GM10248 (cell line): ENCODE measurements at regions not wholly inside any gene's neighbourhood (a gene's known extent, or its start where the extent isn't known, plus 50 kb on each side); places are given as distances from the start of the nearest gene placed in this dataset.

ENCODE experiments used
- CTCF ChIA-PET: fragments of 300-600 bp; sonication (Branson Sonifier 250); formaldehyde crosslinking; extraction: SDS; loops from one replicate; lab custom pipeline; 2021; ENCODE audit warnings: antibody characterized with exemption; lab: Yijun Ruan, JAX
- POLR2A ChIA-PET: fragments of 350-650 bp; sonication (Branson Sonifier 250); formaldehyde crosslinking; extraction: SDS; loops from one replicate; lab custom pipeline; 2020; ENCODE audit warnings: antibody characterized with exemption; lab: Yijun Ruan, JAX
- DNase-seq: peaks from one replicate; pipeline ENCODE4 v3.0.0; 2012; ENCODE audit errors: extremely low spot score
- TF ChIP-seq, protein P1 (sequence below): IDR thresholded peaks from 2 replicates; pipeline ENCODE4 v1.5.1; 2012; ENCODE audit warnings: mild to moderate bottlenecking, low read depth; ENCODE audit errors: extremely low read depth, missing control alignments, control extremely low read depth

GRCh38 chr3:27625864-27626263, 96.3 kb downstream of the EOMES start:
- DNase-seq = no peak
- CTCF ChIA-PET = no interaction called here
- POLR2A ChIA-PET = no interaction called here
- TF ChIP-seq, protein P1, sequence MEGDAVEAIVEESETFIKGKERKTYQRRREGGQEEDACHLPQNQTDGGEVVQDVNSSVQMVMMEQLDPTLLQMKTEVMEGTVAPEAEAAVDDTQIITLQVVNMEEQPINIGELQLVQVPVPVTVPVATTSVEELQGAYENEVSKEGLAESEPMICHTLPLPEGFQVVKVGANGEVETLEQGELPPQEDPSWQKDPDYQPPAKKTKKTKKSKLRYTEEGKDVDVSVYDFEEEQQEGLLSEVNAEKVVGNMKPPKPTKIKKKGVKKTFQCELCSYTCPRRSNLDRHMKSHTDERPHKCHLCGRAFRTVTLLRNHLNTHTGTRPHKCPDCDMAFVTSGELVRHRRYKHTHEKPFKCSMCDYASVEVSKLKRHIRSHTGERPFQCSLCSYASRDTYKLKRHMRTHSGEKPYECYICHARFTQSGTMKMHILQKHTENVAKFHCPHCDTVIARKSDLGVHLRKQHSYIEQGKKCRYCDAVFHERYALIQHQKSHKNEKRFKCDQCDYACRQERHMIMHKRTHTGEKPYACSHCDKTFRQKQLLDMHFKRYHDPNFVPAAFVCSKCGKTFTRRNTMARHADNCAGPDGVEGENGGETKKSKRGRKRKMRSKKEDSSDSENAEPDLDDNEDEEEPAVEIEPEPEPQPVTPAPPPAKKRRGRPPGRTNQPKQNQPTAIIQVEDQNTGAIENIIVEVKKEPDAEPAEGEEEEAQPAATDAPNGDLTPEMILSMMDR = no peak

DNA sequence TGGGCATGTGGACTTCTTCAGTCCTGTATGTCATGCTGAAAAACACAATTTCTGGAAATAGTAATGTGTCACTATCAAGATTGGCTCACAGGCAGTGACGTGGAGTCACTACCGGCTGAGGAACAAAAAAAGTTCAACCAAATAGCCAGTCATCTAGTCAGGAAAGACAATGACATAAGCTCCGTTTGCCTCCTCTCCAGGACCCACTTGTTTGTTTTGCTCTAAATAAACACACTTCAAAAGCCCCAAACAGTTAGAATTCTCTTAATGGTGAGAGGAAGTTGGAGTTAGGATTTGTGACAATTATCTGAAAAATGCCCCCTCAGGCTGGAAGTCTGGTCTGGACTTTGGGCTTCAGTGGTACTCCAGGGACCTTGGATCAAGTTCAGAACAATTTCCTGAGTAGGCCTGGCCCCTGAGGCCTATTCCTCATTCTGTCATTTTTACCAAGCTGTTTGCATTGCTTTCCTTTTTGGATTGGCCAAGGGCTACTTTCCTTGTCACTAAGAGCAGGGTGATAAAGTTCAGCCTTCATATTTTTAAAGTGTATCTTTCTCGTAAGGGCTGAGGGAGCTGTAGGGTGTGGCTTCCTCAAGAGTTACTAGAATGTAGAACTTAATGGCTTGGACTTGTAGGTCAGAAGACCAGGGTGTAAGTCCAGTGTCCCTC, 98.9 kb downstream of the EOMES start:
- ChIA-PET POLR2A (no interaction called here), CTCF (interaction anchor here (1.1 to 1.3 kb wide), 2 partner anchors 19 to 312 kb away, joined by 3 to 5 read pairs; no protein-coding TSS in a partner anchor)
- TF ChIP-seq, protein P1 = no peak
- DNase-seq = no peak

DNA sequence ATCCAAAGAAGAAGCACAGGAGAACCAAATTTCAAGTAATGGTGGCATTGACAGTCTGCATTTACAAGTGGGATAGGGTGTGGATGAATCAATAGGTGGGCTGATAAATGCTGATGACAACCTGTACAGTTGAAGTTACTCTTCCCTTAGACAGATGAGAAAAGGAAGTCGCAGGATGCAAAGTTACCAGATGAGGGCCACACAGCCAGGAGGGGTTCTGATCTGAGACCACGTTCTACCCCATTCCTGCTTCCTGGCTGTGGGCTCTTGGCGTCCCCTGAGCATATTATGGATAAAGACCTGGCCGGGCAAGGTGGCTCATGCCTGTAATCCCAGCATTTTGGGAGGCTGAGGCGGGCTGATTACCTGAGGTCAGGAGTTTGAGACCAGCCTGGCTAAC, 104.6 kb downstream of the EOMES start:
- ChIA-PET POLR2A (no interaction called here), CTCF (no interaction called here)
- DNase-seq = no peak
- TF ChIP-seq, protein P1 = no peak

- CTCF ChIA-PET = no interaction called here
- POLR2A ChIA-PET = no interaction called here
- DNase-seq = no peak
- TF ChIP-seq, protein P1 = no peak
These were observed 106.1 kb downstream of the EOMES start for GRCh38 chr3:27616031-27616430.

- POLR2A ChIA-PET = no interaction called here
- CTCF ChIA-PET = no interaction called here
- no peak for DNase-seq
- TF ChIP-seq, protein P1 = no peak
These were observed 106.6 kb downstream of the EOMES start for GRCh38 chr3:27615555-27615954.

DNA sequence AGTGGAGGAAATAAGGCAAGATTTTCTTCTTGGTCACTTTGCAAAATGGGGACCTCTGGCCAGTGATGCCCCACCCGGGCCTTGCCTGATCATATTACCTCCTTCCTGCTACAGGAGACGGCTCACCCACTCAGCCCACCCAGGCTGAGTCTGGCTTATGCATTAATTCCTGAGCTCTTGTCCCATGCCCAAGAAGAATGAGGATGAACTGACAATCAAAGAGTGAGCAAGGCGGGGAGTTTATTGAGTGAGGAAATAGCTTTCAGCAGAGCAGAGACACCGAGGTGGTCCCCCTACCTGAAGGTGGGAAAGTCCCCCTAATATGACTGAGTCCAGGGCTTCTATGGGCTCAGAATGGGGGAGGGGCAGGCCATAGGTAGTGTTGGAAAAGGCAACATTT, 107.5 kb downstream of the EOMES start:
- CTCF ChIA-PET = no interaction called here
- no peak for DNase-seq
- TF ChIP-seq, protein P1 = no peak
- POLR2A ChIA-PET = no interaction called here
